Kidney capillary endothelial cell (primary cell): ENCODE measurements at regions not wholly inside any gene's neighbourhood (a gene's known extent, or its start where the extent isn't known, plus 50 kb on each side); places are given as distances from the start of the nearest gene placed in this dataset.

ENCODE experiments used
- DNase-seq: peaks from one replicate; pipeline ENCODE4 v3.0.0-alpha.2; 2018; ENCODE audit warnings: low spot score

GRCh38 chr3:43180027-43180426, 74.1 kb upstream of the POMGNT2 start:
- peak; percentile 99 for DNase-seq

GRCh38 chr3:43178891-43179366, 73.0 kb upstream of the POMGNT2 start:
- DNase-seq, result peak; percentile 92

GRCh38 chr3:43177085-43177484, 71.2 kb upstream of the POMGNT2 start:
- no peak for DNase-seq

- no peak for DNase-seq
Observed at GRCh38 chr3:43176666-43177065, 70.8 kb upstream of the POMGNT2 start.

- DNase-seq, result no peak
Observed at GRCh38 chr3:43175541-43175940, 69.7 kb upstream of the POMGNT2 start.

GRCh38 chr3:43173949-43174348, 68.1 kb upstream of the POMGNT2 start:
- DNase-seq, result no peak

GRCh38 chr3:43171748-43172147, 65.9 kb upstream of the POMGNT2 start:
- no peak for DNase-seq

- no peak for DNase-seq
Observed at GRCh38 chr3:43170553-43170952, 64.7 kb upstream of the POMGNT2 start.

GRCh38 chr3:43169987-43170386, 64.1 kb upstream of the POMGNT2 start:
- DNase-seq, result no peak

GRCh38 chr3:43166406-43166805, 60.5 kb upstream of the POMGNT2 start:
- DNase-seq, result no peak

GRCh38 chr3:43165786-43166185, 59.9 kb upstream of the POMGNT2 start:
- no peak for DNase-seq

- no peak for DNase-seq
Observed at GRCh38 chr3:43163895-43164493, 58.1 kb upstream of the POMGNT2 start.

GRCh38 chr3:43162230-43163084, 56.6 kb upstream of the POMGNT2 start:
- peak; percentile 88 for DNase-seq

GRCh38 chr3:43161684-43162229, 55.9 kb upstream of the POMGNT2 start:
- no peak for DNase-seq

- no peak for DNase-seq
Observed at GRCh38 chr3:43160664-43161063, 54.8 kb upstream of the POMGNT2 start.

GRCh38 chr3:43159876-43160255, 54.0 kb upstream of the POMGNT2 start:
- no peak for DNase-seq

GRCh38 chr3:43159131-43159875, 53.4 kb upstream of the POMGNT2 start:
- no peak for DNase-seq

GRCh38 chr3:43156812-43157455, 51.1 kb upstream of the POMGNT2 start:
- DNase-seq, result no peak

GRCh38 chr3:43155464-43156121, 49.7 kb upstream of the POMGNT2 start:
- DNase-seq, result peak; percentile 48
